ENCODE measurements at regions not wholly inside any gene's neighbourhood (a gene's known extent, or its start where the extent isn't known, plus 50 kb on each side); places are given as distances from the start of the nearest gene placed in this dataset.

GRCh38 chr9:118613996-118614395, 755.2 kb downstream of the BRINP1 start:
- DNase-seq (ENCODE audit: extremely low spot score) = no peak
- intact Hi-C loops (cut with DNase I) = no loop called here

DNA sequence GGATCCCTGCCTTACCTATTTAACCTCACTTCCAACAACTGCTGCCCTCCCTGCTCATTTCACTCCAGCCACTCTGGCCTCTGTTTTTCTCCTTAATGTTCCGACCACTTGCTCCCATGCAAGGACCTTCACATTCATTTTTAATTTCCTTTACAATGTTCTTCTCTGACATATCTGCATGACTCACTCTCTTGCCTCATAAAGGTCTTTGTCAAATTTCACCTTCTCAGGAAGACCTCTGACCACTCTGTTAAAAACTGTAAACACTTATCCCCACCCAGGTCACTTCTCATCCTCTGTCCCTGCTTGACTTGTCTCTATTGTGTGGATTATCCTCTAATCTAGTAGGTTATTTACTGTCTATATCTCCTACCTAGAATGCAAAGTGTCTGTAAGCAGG, 751.2 kb downstream of the BRINP1 start:
- no peaks in the 10 kb centered on the region for H3K36me3 ChIP-seq
- H3K4me1 ChIP-seq = no peaks in the 10 kb centered on the region
- H3K27me3 ChIP-seq = no peaks in the 10 kb centered on the region
- no peaks in the 10 kb centered on the region for H3K9me3 ChIP-seq
- no peak overlapping the region for H3K4me3 ChIP-seq
- DNase-seq (ENCODE audit: extremely low spot score) = no peak
- intact Hi-C loops (cut with DNase I) = no loop called here
- no peak overlapping the region for H3K27ac ChIP-seq (replicated peaks in 1 of 4)
- 83% methylated on average over 1 of the region's 1 CpG for WGBS
- TF ChIP-seq POLR2AphosphoS5 (IDR thresholded peaks at IDR 0.05) (no peak), EP300 (IDR thresholded peaks at IDR 0.05) (no peak), POLR2A (IDR thresholded peaks at IDR 0.05; ENCODE audit: low read depth) (no peak)
- TF ChIP-seq, protein P1, sequence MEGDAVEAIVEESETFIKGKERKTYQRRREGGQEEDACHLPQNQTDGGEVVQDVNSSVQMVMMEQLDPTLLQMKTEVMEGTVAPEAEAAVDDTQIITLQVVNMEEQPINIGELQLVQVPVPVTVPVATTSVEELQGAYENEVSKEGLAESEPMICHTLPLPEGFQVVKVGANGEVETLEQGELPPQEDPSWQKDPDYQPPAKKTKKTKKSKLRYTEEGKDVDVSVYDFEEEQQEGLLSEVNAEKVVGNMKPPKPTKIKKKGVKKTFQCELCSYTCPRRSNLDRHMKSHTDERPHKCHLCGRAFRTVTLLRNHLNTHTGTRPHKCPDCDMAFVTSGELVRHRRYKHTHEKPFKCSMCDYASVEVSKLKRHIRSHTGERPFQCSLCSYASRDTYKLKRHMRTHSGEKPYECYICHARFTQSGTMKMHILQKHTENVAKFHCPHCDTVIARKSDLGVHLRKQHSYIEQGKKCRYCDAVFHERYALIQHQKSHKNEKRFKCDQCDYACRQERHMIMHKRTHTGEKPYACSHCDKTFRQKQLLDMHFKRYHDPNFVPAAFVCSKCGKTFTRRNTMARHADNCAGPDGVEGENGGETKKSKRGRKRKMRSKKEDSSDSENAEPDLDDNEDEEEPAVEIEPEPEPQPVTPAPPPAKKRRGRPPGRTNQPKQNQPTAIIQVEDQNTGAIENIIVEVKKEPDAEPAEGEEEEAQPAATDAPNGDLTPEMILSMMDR (IDR thresholded peaks at IDR 0.05) = no peak

More at GRCh38 chr9:118613996-118614395, 755.2 kb downstream of the BRINP1 start:
- 67% methylated on average over 1 of the region's 1 CpG for WGBS
- Histone ChIP-seq H3K9me3 (no peaks in the 10 kb centered on the region), H3K4me3 (no peak overlapping the region), H3K27me3 (no peaks in the 10 kb centered on the region), H3K36me3 (no peaks in the 10 kb centered on the region), H3K4me1 (no peaks in the 10 kb centered on the region), H3K27ac (replicated peaks in 1 of 4) (no peak overlapping the region)
- TF ChIP-seq, protein P1 (IDR thresholded peaks at IDR 0.05) = no peak
- no peak for TF ChIP-seq POLR2A (IDR thresholded peaks at IDR 0.05; ENCODE audit: low read depth)
- TF ChIP-seq POLR2AphosphoS5 (IDR thresholded peaks at IDR 0.05) = no peak
- TF ChIP-seq EP300 (IDR thresholded peaks at IDR 0.05) = no peak

GRCh38 chr9:118618849-118619248, 750.4 kb downstream of the BRINP1 start:
- 82% methylated on average over 2 of the region's 2 CpGs for WGBS

DNA sequence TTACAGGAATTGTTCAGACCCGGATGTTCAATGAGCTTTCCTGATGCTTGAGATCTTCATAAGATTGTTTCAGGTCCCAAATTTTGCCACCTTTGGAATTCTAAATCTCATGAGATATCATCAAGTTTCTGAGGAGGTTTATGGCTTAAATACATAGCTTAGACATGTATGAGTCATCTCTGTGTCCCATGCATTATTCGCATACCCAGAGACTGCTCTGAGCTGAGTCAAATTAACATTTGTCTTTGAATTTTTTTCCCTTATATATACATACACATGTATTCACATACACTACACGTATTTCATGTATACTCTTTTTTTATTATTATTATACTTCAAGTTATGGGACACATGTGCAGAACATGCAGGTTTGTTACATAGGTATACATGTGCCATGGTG, 744.6 kb downstream of the BRINP1 start:
- Histone ChIP-seq H3K4me1 (no peaks in the 10 kb centered on the region), H3K9me3 (peaks cover 0 to 3% (median 0%) of the 10 kb centered on the region in 4 donors), H3K27ac (replicated peaks in 1 of 4) (no peak overlapping the region), H3K36me3 (no peaks in the 10 kb centered on the region), H3K27me3 (no peaks in the 10 kb centered on the region), H3K4me3 (no peak overlapping the region)
- intact Hi-C loops (cut with DNase I) = no loop called here
- 82% methylated on average over 3 of the region's 3 CpGs for WGBS
- TF ChIP-seq EP300 (IDR thresholded peaks at IDR 0.05) (no peak), POLR2A (IDR thresholded peaks at IDR 0.05; ENCODE audit: low read depth) (no peak), POLR2AphosphoS5 (IDR thresholded peaks at IDR 0.05) (no peak)
- TF ChIP-seq, protein P1 (IDR thresholded peaks at IDR 0.05) = no peak
- no peak for DNase-seq (ENCODE audit: extremely low spot score)

More at GRCh38 chr9:118618849-118619248, 750.4 kb downstream of the BRINP1 start:
- TF ChIP-seq POLR2A (IDR thresholded peaks at IDR 0.05; ENCODE audit: low read depth) (no peak), EP300 (IDR thresholded peaks at IDR 0.05) (no peak), POLR2AphosphoS5 (IDR thresholded peaks at IDR 0.05) (no peak)
- TF ChIP-seq, protein P1 (IDR thresholded peaks at IDR 0.05) = no peak
- H3K36me3 ChIP-seq = no peaks in the 10 kb centered on the region
- no peak overlapping the region for H3K27ac ChIP-seq (replicated peaks in 1 of 4)
- no peak overlapping the region for H3K4me3 ChIP-seq
- no peaks in the 10 kb centered on the region for H3K4me1 ChIP-seq
- no peak for DNase-seq (ENCODE audit: extremely low spot score)
- intact Hi-C loops (cut with DNase I) = no loop called here
- no peaks in the 10 kb centered on the region for H3K27me3 ChIP-seq
- no peaks in the 10 kb centered on the region for H3K9me3 ChIP-seq

- Histone ChIP-seq H3K4me1 (no peaks in the 10 kb centered on the region), H3K9me3 (peaks cover 0 to 6% (median 1%) of the 10 kb centered on the region in 4 donors), H3K27ac (replicated peaks in 1 of 4) (no peak overlapping the region), H3K4me3 (no peak overlapping the region), H3K27me3 (no peaks in the 10 kb centered on the region), H3K36me3 (no peaks in the 10 kb centered on the region)
- DNase-seq (ENCODE audit: extremely low spot score) = no peak
- TF ChIP-seq EP300 (IDR thresholded peaks at IDR 0.05) = no peak
- TF ChIP-seq, protein P1 (IDR thresholded peaks at IDR 0.05) = no peak
- TF ChIP-seq POLR2A (IDR thresholded peaks at IDR 0.05; ENCODE audit: low read depth) = no peak
- TF ChIP-seq POLR2AphosphoS5 (IDR thresholded peaks at IDR 0.05) = no peak
- WGBS = 71% methylated on average over 2 of the region's 2 CpGs
- intact Hi-C loops (cut with DNase I) = no loop called here
Observed at GRCh38 chr9:118630079-118630478, 739.2 kb downstream of the BRINP1 start.

Data from esophagus muscularis mucosa (tissue), 4 donors.